AG04449 (cell line): ENCODE measurements at regions not wholly inside any gene's neighbourhood (a gene's known extent, or its start where the extent isn't known, plus 50 kb on each side); places are given as distances from the start of the nearest gene placed in this dataset.

Experiments
- CTCF ChIA-PET: fragments of 350-600 bp; formaldehyde crosslinking; extraction: SDS; loops from one replicate; lab custom pipeline; 2021; ENCODE audit warnings: antibody characterized with exemption; lab: Yijun Ruan, JAX
- POLR2A ChIA-PET: fragments of 400-600, 350-600 bp; formaldehyde crosslinking; extraction: SDS; loops from one replicate; lab custom pipeline; 2020; ENCODE audit warnings: antibody characterized with exemption, inconsistent platforms; lab: Yijun Ruan, JAX
- DNase-seq: peaks from one replicate; pipeline ENCODE4 v3.0.0-alpha.2; 2010; ENCODE audit warnings: low read depth, low spot score
- H3K4me3 ChIP-seq: 2 replicates; pipeline ENCODE4 v1.5.1; 2011; ENCODE audit warnings: low read depth, mild to moderate bottlenecking, control low read depth, low read length
- CTCF ChIP-seq: IDR thresholded peaks from one replicate; pipeline ENCODE4 v1.5.1; 2011; ENCODE audit warnings: mild to moderate bottlenecking, moderate library complexity, low read length, control low read depth, inconsistent platforms; ENCODE audit not compliant: insufficient read depth; ENCODE audit errors: missing control alignments

- H3K4me3 ChIP-seq = no peak overlapping the region
- no peak for TF ChIP-seq CTCF
- CTCF ChIA-PET = no interaction called here
- POLR2A ChIA-PET = no interaction called here
- no peak for DNase-seq
These were observed 79.8 kb upstream of the RPL34 start for GRCh38 chr4:108540536-108540935.

GRCh38 chr4:108536577-108536976 lies 83.8 kb upstream of the RPL34 start:
- H3K4me3 ChIP-seq = no peak overlapping the region
- CTCF ChIA-PET = no interaction called here
- POLR2A ChIA-PET = no interaction called here
- TF ChIP-seq CTCF = no peak
- DNase-seq = no peak

GRCh38 chr4:108535757-108536156 lies 84.6 kb upstream of the RPL34 start:
- DNase-seq = no peak
- ChIA-PET CTCF (no interaction called here), POLR2A (no interaction called here)
- H3K4me3 ChIP-seq = no peak overlapping the region
- no peak for TF ChIP-seq CTCF

- CTCF ChIA-PET = interaction anchor here (0.7 kb wide), 1 partner anchor 1294 kb away, joined by 3 read pairs; the partner anchor contains the start of gene RRH
These were observed 86.5 kb upstream of the RPL34 start for GRCh38 chr4:108533876-108534275.

GRCh38 chr4:108533245-108533844 lies 87.0 kb upstream of the RPL34 start:
- no peak overlapping the region for H3K4me3 ChIP-seq
- TF ChIP-seq CTCF = no peak
- DNase-seq = no peak
- ChIA-PET CTCF (interaction anchor here (1.6 kb wide), 1 partner anchor 515 kb away, joined by 4 read pairs; no protein-coding TSS in a partner anchor), POLR2A (interaction anchor here (0.7 kb wide), 1 partner anchor 190 kb away, joined by 3 read pairs; no protein-coding TSS in a partner anchor)

More at GRCh38 chr4:108533876-108534275, 86.5 kb upstream of the RPL34 start:
- POLR2A ChIA-PET = interaction anchor here (0.7 kb wide), 1 partner anchor 189 kb away, joined by 3 read pairs; no protein-coding TSS in a partner anchor
- TF ChIP-seq CTCF = no peak
- DNase-seq = no peak
- no peak overlapping the region for H3K4me3 ChIP-seq

GRCh38 chr4:108532738-108533137 lies 87.6 kb upstream of the RPL34 start:
- CTCF ChIA-PET = interaction anchor here (0.9 to 1.6 kb wide), 2 partner anchors 11 to 514 kb away, joined by 3 to 4 read pairs; no protein-coding TSS in a partner anchor
- no peak overlapping the region for H3K4me3 ChIP-seq
- no peak for DNase-seq
- POLR2A ChIA-PET = no interaction called here
- no peak for TF ChIP-seq CTCF
